Activated CD8-positive, alpha-beta memory T cell treated with anti-CD3 and anti-CD28 coated beads, Interleukin-2, amount 50 U/mL, for 48 hours (primary cell): ENCODE measurements at regions not wholly inside any gene's neighbourhood (a gene's known extent, or its start where the extent isn't known, plus 50 kb on each side); places are given as distances from the start of the nearest gene placed in this dataset.

Experiments
- DNase-seq: peaks from one replicate; pipeline ENCODE4 v3.0.0-alpha.2; 2020

- no peak for DNase-seq
These were observed 212.6 kb upstream of the PARD3B start for GRCh38 chr2:204332706-204333105.

- DNase-seq: no peak
These were observed 211.4 kb upstream of the PARD3B start for GRCh38 chr2:204333861-204334260.

- no peak for DNase-seq
These were observed 209.7 kb upstream of the PARD3B start for GRCh38 chr2:204335451-204336058.

DNA sequence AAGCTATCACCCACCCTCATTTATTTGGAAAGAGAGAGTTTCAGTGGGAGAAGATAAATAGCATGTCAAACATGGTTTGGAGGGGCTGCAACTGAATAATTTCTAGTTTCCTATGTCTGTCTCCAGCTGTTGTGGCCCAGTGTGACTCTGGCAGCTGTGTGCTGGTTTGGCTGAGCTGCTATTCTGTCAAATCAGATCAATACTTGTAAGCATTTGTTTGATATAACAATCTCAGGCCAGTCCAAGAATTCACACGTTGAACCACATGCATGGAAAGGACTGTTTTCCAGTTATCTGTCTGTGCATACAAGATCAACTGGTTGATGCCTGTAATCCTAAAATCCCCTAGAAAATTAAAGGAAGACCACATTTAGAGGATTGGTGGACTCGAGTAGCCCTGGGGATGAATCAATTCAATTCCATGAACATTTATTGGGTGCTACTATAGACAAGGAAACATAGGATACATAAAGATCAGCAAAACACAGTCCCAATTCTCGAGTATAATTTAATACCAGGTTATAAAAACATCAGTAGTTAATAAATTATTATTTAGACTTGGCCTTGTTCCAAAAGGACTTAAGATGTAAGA lies 209.0 kb upstream of the PARD3B start:
- DNase-seq: no peak

- DNase-seq: no peak
These were observed 207.6 kb upstream of the PARD3B start for GRCh38 chr2:204337638-204338037.

GRCh38 chr2:204339212-204339715 lies 206.0 kb upstream of the PARD3B start:
- no peak for DNase-seq

DNA sequence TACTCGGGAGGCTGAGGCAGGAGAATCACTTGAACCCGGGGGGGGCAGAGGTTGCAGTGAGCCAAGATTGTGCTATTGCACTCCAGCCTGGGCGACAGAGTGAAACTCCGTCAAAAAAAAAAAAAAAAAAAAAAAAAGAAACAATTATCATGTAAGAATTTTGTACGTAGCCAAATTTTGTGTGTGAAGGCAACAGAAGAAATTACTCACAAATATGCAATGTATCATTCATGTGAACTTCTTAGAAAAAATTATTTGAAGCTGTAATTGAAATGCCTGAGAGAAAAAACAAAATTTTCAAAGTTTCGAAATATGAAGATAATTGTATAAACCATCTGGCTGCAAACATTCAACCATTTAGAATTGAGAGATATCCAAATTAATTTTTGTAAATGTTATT lies 204.8 kb upstream of the PARD3B start:
- DNase-seq: no peak

- DNase-seq: no peak
These were observed 203.4 kb upstream of the PARD3B start for GRCh38 chr2:204341887-204342276.

- no peak for DNase-seq
These were observed 201.6 kb upstream of the PARD3B start for GRCh38 chr2:204343685-204344084.

DNA sequence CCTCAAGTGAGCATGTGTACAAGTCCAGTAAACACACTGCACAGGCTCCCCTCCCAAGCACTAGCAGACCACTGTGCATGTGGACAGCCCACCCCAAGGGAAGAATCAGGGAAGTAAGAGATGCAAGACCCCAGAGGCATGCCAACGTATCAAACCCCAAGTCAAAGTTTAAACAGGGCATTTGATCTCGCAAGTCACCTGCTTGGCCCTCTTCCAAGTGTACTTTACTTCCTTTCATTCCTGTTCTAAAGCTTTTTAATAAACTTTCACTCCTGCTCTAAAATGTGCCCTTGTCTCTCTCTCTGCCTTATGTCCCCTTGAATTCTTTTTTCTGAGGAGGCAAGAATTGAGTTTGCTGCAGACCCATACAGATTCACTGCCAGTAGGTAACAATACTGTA lies 201.2 kb upstream of the PARD3B start:
- no peak for DNase-seq

DNA sequence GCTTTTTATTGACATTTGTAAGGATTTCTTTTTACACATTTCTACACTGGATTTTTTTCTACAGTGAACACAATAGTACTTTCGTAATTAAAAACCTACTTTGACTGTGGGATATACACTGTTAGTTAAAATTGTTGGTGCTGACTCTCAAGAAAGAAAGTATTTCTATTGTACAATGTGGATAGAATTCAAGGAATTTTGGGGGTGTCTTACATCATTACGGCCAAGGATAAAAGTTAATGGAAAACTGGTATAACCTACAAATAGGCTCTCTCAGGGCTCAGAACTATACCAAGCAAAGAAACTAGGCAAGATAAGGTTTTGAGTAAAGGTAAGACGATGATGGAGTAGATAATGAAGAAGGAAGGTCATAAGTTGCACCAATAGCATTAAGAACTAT lies 198.4 kb upstream of the PARD3B start:
- DNase-seq: no peak

DNA sequence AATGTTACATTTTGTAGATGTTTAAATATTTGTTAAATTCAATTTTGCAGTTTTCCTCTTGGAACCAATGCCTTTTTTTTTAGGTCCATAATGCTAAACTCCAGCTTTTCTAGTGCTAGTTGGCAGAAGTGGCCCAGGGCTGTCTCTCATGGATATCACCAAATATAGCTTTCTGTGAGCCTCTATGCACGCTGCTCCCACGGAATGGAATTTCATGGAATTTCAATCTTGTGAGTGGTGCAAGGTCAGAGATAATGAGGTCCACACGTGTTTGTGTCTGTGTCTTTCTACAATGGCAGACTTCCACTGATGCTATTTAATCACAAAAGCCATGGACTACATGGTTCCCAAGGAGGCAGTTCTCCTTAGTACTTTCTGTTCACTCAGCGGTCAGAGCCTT lies 191.5 kb upstream of the PARD3B start:
- DNase-seq: no peak

GRCh38 chr2:204354442-204354856 lies 190.8 kb upstream of the PARD3B start:
- no peak for DNase-seq

GRCh38 chr2:204355688-204356087 lies 189.6 kb upstream of the PARD3B start:
- DNase-seq: no peak

DNA sequence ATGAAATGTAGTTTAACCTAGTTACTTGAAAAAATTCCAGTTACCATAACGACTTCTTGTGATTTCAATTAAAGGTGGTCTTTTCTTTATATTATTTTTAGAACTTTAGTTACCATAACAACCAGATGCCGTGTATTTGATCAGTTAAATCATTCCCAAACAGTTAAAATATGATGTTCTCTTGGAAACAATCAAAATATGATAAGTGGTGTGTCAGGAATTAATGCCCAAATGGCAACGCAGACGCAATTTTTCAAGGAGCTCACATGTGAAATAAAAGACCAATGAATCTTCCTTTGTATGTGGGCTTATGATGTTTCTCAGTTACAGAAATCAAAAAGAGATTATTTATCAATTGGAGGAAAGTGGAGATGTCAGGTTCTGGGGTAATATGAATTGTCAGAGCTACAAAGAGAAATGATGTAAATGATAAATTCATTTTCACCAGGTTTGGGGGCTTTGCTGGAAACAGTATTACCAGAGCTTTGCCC lies 189.1 kb upstream of the PARD3B start:
- DNase-seq: no peak

DNA sequence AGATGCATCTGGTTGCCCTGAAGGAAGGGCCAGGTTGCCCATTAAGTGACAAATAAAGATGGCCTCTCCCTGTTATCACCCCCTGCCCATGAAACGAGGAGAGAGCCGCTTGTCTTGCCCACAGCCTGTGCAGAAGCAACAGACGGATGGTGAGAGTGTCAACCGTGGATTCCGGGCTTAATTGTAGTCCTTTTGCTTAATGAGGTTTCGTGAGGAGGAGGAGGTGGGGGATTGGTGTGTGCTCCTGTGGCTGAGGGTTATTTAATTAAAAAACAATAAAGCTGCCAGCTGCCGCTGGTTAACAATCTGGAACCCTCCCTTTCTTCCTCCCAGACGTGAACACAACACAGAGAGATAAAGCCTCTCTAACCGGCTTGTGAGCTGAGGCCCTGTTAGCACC lies 188.0 kb upstream of the PARD3B start:
- no peak for DNase-seq

DNA sequence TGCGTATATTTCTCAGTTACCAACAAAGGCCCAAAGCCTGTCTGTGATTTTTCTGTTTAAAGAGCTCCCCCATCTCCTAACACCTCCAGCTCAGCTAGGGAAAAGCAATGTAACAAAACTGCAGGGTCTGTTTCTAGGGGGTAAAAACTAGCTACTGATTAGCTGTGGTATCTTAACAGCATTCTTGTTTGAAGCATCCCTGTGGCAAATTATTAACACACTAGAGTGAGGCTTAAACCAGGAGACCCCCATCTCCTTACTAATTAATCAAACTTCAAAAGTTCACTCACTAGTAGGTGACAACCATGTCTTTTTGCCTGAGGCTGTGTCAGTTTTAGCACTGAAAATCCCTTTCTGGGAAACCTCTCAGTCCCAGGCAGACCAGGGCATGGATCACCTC lies 186.2 kb upstream of the PARD3B start:
- DNase-seq: no peak

DNA sequence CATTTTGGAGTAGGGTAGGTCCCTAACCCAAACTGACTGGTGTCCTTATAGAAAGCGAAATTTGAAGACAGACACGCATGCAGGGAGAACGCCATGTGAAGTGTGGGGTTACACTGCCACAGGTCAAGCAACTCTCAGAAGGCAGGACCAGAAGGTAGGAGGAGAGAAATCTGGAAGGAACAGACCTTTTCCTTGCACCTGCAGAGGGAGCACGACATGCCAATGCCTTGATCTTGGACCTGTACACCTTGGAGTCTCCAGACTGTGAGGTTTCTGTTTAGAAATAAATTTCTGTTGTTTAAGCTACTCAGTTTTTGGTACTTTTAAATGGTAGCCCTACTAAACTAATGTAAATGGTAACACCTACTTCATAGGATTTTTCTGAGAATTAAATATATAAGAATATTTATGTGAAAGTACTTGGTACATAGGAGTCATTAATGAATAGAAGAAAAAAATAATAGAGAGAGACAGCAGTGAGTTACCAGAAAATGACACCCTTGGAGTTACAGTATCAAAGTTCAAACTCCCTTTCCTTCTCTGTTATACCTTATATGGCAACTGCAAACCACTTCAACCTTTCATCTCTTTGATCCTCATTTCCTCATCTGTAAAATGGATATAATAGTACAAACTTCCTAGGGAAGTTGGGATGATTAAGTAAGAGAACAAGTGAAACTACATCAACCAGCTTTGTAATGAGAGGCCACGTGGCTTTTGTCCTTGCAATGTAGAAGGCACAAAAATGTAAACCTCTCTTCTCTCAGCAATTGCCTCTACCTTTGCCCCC lies 184.9 kb upstream of the PARD3B start:
- DNase-seq: no peak

GRCh38 chr2:204361738-204362137 lies 183.5 kb upstream of the PARD3B start:
- no peak for DNase-seq

DNA sequence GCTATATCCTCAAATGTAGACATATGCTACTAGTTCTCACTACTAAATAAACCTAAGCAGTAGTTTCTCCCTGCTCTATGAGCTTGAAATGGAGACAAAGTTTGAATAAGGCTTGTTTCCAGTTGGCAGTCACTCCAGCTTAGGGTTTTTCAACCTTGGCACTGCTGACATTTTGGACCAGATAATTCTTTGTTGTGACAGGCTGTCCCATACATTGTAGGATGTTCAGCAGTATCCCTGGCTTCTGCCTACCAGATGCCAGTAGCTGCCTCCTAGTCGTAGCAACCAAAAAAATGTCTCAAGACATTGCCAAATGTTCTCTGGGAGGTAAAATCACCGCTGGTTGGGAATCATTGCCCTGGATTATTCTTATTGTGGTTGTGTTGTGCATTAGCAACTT lies 182.7 kb upstream of the PARD3B start:
- no peak for DNase-seq

DNA sequence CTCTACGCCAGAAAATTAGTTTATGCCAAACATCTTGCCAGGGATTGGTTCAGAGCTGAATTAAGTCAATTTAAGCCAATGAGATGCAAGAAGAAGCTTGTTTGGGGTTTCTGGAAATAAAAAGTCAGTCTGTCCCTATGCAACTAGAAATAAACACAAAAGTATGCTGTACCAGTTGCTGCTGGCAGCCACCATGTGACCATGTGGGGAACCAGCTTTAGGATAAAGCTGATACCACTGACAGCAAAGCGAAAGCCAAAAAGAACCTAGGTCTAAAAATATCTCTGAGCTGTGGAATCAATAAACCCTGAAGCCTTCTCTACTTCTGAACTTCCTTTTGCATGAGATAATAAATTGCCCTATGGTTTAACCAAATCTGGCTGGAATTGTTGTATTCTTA lies 181.8 kb upstream of the PARD3B start:
- DNase-seq: no peak

DNA sequence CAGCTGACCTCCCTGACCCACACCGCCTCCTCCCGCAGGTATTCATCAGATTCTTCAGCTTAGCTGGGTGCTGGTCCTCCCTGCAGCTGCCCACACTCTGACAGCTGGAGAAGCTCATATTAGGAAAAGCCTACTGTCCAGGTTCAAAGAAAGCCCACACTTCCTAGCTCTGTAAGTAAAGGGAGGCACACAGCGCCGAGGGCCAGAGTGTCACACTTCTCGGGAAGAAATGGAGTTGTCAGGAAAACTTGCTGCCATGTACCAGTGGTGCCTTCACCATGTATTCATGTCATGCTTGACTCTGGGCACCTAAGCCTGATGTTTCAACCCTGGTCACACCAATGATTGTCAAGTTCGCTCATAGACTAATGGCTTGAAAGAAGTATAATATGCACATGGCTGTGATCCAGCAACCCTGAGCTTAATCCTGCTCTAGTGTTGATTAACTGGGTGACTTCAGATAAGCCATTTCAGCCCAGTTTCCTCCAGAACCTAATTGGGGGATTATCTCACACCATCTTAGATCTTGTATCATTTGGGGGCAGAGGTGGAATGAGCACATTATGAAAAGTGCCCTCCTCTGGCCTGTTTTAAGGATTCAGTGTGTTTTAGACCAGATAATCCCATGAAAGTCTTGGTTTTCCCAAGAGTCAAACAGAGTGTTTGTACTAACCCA lies 180.3 kb upstream of the PARD3B start:
- no peak for DNase-seq

DNA sequence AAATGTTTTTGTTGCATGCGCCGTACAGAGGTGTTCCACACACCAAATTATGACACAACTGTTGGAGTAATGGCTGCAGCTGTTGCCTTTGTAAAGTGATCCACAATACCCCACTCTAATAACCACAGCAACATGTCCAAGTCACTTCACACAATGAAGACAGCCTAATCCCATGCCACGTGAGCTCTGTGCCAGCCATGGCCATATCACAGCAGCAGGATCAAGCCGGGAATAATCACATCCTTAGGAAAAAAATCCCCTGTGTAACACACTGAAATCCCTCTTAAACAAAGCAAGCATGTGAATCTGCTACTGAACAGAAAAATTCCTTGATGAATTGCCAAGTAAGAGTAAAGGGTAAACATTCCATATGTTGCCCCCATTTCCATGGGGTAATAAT lies 179.5 kb upstream of the PARD3B start:
- no peak for DNase-seq

- no peak for DNase-seq
These were observed 177.8 kb upstream of the PARD3B start for GRCh38 chr2:204367466-204367865.
